Loucy (cell line): ENCODE measurements at regions not wholly inside any gene's neighbourhood (a gene's known extent, or its start where the extent isn't known, plus 50 kb on each side); places are given as distances from the start of the nearest gene placed in this dataset.

Source experiments
- EZH2phosphoT487 ChIP-seq: fragments of 200-600 bp; IDR thresholded peaks from 2 replicates; pipeline ENCODE4 v1.6.1; 2018; ENCODE audit warnings: antibody characterized with exemption, mild to moderate bottlenecking, moderate library complexity, borderline replicate concordance
- TF ChIP-seq, protein P1 (sequence below): fragments of 200-600 bp; sonication (generic); conservative IDR thresholded peaks from 2 replicates; pipeline ENCODE4 v1.5.1; 2014; ENCODE audit warnings: mild to moderate bottlenecking, antibody characterized with exemption, low read length

DNA sequence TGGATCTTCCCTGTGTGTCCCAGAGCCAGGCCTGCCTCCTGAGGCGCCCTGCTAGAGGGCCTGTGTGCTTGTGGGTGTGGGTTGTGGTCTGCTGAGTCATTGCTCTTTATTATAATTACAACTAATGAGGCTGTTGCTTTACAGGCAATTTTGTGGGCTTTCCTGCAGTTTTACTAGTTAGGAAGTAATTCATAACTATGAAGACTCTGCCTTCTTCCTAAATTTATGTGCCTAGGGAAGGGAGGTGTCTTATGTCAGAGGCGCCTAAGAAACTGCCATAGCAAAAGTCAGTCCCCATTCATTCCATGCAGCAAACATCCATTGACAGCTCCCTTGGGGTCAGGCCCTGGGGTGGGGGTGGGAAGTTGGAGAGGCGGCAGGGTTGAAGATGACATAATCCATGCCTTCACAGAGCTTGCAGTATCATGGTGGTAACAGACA lies 359.2 kb downstream of the IDS start:
- TF ChIP-seq, protein P1, sequence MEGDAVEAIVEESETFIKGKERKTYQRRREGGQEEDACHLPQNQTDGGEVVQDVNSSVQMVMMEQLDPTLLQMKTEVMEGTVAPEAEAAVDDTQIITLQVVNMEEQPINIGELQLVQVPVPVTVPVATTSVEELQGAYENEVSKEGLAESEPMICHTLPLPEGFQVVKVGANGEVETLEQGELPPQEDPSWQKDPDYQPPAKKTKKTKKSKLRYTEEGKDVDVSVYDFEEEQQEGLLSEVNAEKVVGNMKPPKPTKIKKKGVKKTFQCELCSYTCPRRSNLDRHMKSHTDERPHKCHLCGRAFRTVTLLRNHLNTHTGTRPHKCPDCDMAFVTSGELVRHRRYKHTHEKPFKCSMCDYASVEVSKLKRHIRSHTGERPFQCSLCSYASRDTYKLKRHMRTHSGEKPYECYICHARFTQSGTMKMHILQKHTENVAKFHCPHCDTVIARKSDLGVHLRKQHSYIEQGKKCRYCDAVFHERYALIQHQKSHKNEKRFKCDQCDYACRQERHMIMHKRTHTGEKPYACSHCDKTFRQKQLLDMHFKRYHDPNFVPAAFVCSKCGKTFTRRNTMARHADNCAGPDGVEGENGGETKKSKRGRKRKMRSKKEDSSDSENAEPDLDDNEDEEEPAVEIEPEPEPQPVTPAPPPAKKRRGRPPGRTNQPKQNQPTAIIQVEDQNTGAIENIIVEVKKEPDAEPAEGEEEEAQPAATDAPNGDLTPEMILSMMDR = no peak
- peak; percentile 67; the same call in 1 of the 2 replicates for TF ChIP-seq EZH2phosphoT487
